A549 (cell line): ENCODE measurements at regions not wholly inside any gene's neighbourhood (a gene's known extent, or its start where the extent isn't known, plus 50 kb on each side); places are given as distances from the start of the nearest gene placed in this dataset.

Experiments used
- ATAC-seq, 2 experiments: fragments of 200-7000 bp in 1 of 2; fragments of >200 bp in 1 of 2; cut with Nextera tagmentation in 1 of 2; cut with Tn5 transposase in 1 of 2; 3 replicates each; pipeline versions ENCODE4 v1.8.0 to v1.9.1; 2018 to 2020; ENCODE audit warnings: mild to moderate bottlenecking in 1 of 2, moderate library complexity in 1 of 2
- CTCF ChIA-PET: fragments of 300-600 bp; sonication (Branson Sonifier 250); formaldehyde crosslinking; extraction: SDS; loops from one replicate; lab custom pipeline; 2021; ENCODE audit warnings: antibody characterized with exemption, inconsistent platforms; lab: Yijun Ruan, JAX
- POLR2A ChIA-PET: fragments of 350-600 bp; formaldehyde crosslinking; extraction: SDS; loops from one replicate; lab custom pipeline; 2021; ENCODE audit warnings: antibody characterized with exemption, inconsistent platforms; lab: Yijun Ruan, JAX
- DNase-seq, 2 experiments: peaks; one replicate each; pipeline versions ENCODE4 v3.0.0 to v3.0.0-alpha.2; 2011 to 2016; ENCODE audit warnings: low read depth in 1 of 2, low spot score in 1 of 2
- FAIRE-seq: peaks from 2 replicates; lab custom pipeline; 2011; peaks lifted over from hg19 to GRCh38; lab: Jason Lieb, UNC
- H3K27ac ChIP-seq, 2 experiments: fragments of >200 bp; sonication (Bioruptor Twin); formaldehyde crosslinking; 3 replicates each; pipeline ENCODE4 v1.5.1; 2016 to 2017
- H3K4me1 ChIP-seq: fragments of >200 bp; sonication (Bioruptor Twin); formaldehyde crosslinking; 3 replicates; pipeline ENCODE4 v1.6.1; 2016
- H3K4me2 ChIP-seq: fragments of >200 bp; sonication (Bioruptor Twin); formaldehyde crosslinking; 3 replicates; pipeline ENCODE4 v1.6.1; 2016
- H3K4me3 ChIP-seq: fragments of >200 bp; sonication (Bioruptor Twin); formaldehyde crosslinking; 3 replicates; pipeline ENCODE4 v1.5.1; 2016
- H3K9me3 ChIP-seq: fragments of >200 bp; sonication (Bioruptor Twin); formaldehyde crosslinking; 3 replicates; pipeline ENCODE4 v1.6.1; 2016
- CHD4 ChIP-seq: fragments of 200-600 bp; sonication (generic); IDR thresholded peaks from 2 replicates; pipeline ENCODE4 v1.6.1; 2016; ENCODE audit warnings: antibody characterized with exemption, mild to moderate bottlenecking, borderline replicate concordance
- EHF ChIP-seq: fragments of 250-450 bp; sonication (Bioruptor Pico); IDR thresholded peaks from 2 replicates; pipeline ENCODE4 v1.5.0; 2020; ENCODE audit warnings: mild to moderate bottlenecking
- ESRRA ChIP-seq: fragments of 150-350 bp; IDR thresholded peaks from 2 replicates; pipeline ENCODE4 v1.6.1; 2014; ENCODE audit warnings: mild to moderate bottlenecking, low read length, borderline replicate concordance
- FOSL2 ChIP-seq, 2 experiments: fragments of 450-650 bp in 1 of 2; fragments of >200 bp in 1 of 2; sonication (Bioruptor Twin) in 1 of 2; formaldehyde crosslinking; IDR thresholded peaks; 2 replicates each; pipeline versions ENCODE4 v1.5.0 to v1.6.1; 2016 to 2020; ENCODE audit warnings: mild to moderate bottlenecking in 1 of 2, moderate library complexity in 1 of 2
- GATA3 ChIP-seq: IDR thresholded peaks from 2 replicates; pipeline ENCODE4 v1.6.1; 2012; ENCODE audit warnings: borderline replicate concordance
- HOXA7 ChIP-seq: fragments of 250-450 bp; sonication (Bioruptor Pico); IDR thresholded peaks from 2 replicates; pipeline ENCODE4 v1.5.0; 2020; ENCODE audit warnings: mild to moderate bottlenecking, moderate library complexity
- HOXB13 ChIP-seq: fragments of 250-450 bp; sonication (Bioruptor Pico); IDR thresholded peaks from 2 replicates; pipeline ENCODE4 v1.5.0; 2020; ENCODE audit warnings: low read depth, mild to moderate bottlenecking, moderate library complexity
- HOXB5 ChIP-seq: fragments of 250-450 bp; sonication (Bioruptor Pico); IDR thresholded peaks from 2 replicates; pipeline ENCODE4 v1.5.0; 2020; ENCODE audit warnings: mild to moderate bottlenecking, moderate library complexity
- JUN ChIP-seq, 2 experiments: fragments of >200 bp; sonication (Bioruptor Twin); formaldehyde crosslinking; IDR thresholded peaks; 2 replicates in 1 of 2; 3 replicates in 1 of 2; pipeline ENCODE4 v1.6.1; 2016 to 2017
- JUNB ChIP-seq: fragments of >200 bp; sonication (Bioruptor Twin); formaldehyde crosslinking; IDR thresholded peaks from 2 replicates; pipeline ENCODE4 v1.6.1; 2016
- KDM1A ChIP-seq: fragments of 200-600 bp; sonication (generic); IDR thresholded peaks from 2 replicates; pipeline ENCODE4 v1.6.1; 2016; ENCODE audit warnings: low read depth, mild to moderate bottlenecking
- KDM5A ChIP-seq: fragments of 200-600 bp; sonication (generic); IDR thresholded peaks from 2 replicates; pipeline ENCODE4 v1.6.1; 2016; ENCODE audit warnings: antibody characterized with exemption, mild to moderate bottlenecking
- RNF2 ChIP-seq: fragments of 200-600 bp; sonication (generic); IDR thresholded peaks from 2 replicates; pipeline ENCODE4 v1.6.1; 2016; ENCODE audit warnings: low read depth, mild to moderate bottlenecking, antibody characterized with exemption, moderate library complexity, borderline replicate concordance
- SMC3 ChIP-seq: fragments of >200 bp; sonication (Bioruptor Twin); formaldehyde crosslinking; IDR thresholded peaks from 3 replicates; pipeline ENCODE4 v1.6.1; 2018; ENCODE audit warnings: inconsistent platforms
- TFCP2L1 ChIP-seq: fragments of 250-450 bp; sonication (Bioruptor Pico); IDR thresholded peaks from 2 replicates; pipeline ENCODE4 v1.5.0; 2021; ENCODE audit warnings: mild to moderate bottlenecking
- ZSCAN20 ChIP-seq: fragments of 250-450 bp; sonication (Bioruptor Pico); IDR thresholded peaks from 2 replicates; pipeline ENCODE4 v1.8.0; 2022; ENCODE audit warnings: mild to moderate bottlenecking, moderate library complexity
- WGBS: methylation state at CpG from one replicate; pipeline ENCODE4 v1.1.6; 2017; ENCODE audit errors: missing lambda C conversion rate; 5-methylcytosine and 5-hydroxymethylcytosine counted together
- TF ChIP-seq, protein P1 (sequence below): fragments of 250-450 bp; sonication (Bioruptor Pico); IDR thresholded peaks from 2 replicates; pipeline ENCODE4 v1.5.0; 2020; ENCODE audit warnings: low read depth, mild to moderate bottlenecking, moderate library complexity
- TF ChIP-seq, protein P2 (sequence below): fragments of 250-450 bp; sonication (Bioruptor Pico); IDR thresholded peaks from 2 replicates; pipeline ENCODE4 v1.5.0; 2021; ENCODE audit warnings: mild to moderate bottlenecking, moderate library complexity, borderline replicate concordance
- TF ChIP-seq, protein P3 (sequence below): fragments of >200 bp; sonication (Bioruptor Twin); formaldehyde crosslinking; IDR thresholded peaks from 2 replicates; pipeline ENCODE4 v1.6.1; 2016
- TF ChIP-seq, protein P4 (sequence below): fragments of >200 bp; sonication (Bioruptor Twin); formaldehyde crosslinking; IDR thresholded peaks from 3 replicates; pipeline ENCODE4 v1.6.1; 2016
- TF ChIP-seq, protein P5 (sequence below): fragments of 150-350 bp; IDR thresholded peaks from 2 replicates; pipeline ENCODE4 v1.6.1; 2014; ENCODE audit warnings: low read depth, mild to moderate bottlenecking, low read length

DNA sequence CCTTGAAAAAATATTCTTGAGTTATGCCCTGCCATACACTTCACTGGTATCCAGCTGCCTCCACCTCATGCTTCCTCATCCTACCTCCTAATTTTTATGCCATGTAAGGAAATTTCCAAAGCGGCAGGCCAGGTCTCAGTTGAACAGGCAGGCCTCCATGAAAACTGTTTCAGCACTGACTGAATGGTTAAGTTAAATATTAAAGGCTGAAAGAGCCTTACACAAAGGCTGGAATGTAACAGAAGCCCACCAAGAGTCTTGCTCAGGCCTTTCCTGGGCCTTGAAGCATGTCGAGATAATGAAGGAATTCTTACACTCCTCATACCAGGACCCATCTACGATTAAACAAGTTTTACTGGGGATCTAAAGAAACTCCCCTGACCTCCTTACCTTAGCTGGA, 359.6 kb upstream of the NOCT start:
- 57% methylated on average over 3 of the region's 3 CpGs for WGBS
- no peaks in the 10 kb centered on the region for H3K4me1 ChIP-seq
- no peak for DNase-seq
- FAIRE-seq: no peak
- no peak for ATAC-seq
- no peak overlapping the region for H3K4me2 ChIP-seq
- no peak overlapping the region for H3K4me3 ChIP-seq
- no peak overlapping the region for H3K27ac ChIP-seq
- CTCF ChIA-PET: no interaction called here
- TF ChIP-seq, protein P1, sequence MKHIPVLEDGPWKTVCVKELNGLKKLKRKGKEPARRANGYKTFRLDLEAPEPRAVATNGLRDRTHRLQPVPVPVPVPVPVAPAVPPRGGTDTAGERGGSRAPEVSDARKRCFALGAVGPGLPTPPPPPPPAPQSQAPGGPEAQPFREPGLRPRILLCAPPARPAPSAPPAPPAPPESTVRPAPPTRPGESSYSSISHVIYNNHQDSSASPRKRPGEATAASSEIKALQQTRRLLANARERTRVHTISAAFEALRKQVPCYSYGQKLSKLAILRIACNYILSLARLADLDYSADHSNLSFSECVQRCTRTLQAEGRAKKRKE (CRISPR knock-in tag): no peak
- TF ChIP-seq RNF2 (no peak), HOXB13 (no peak), KDM5A (no peak), JUN (IDR thresholded peaks at IDR 0.05) (no peak), SMC3 (no peak), EHF (no peak), KDM1A (no peak), CHD4 (no peak), HOXA7 (CRISPR knock-in tag) (no peak)
- TF ChIP-seq, protein P2, sequence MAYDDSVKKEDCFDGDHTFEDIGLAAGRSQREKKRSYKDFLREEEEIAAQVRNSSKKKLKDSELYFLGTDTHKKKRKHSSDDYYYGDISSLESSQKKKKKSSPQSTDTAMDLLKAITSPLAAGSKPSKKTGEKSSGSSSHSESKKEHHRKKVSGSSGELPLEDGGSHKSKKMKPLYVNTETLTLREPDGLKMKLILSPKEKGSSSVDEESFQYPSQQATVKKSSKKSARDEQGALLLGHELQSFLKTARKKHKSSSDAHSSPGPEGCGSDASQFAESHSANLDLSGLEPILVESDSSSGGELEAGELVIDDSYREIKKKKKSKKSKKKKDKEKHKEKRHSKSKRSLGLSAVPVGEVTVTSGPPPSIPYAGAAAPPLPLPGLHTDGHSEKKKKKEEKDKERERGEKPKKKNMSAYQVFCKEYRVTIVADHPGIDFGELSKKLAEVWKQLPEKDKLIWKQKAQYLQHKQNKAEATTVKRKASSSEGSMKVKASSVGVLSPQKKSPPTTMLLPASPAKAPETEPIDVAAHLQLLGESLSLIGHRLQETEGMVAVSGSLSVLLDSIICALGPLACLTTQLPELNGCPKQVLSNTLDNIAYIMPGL: no peak
- TF ChIP-seq, protein P3, sequence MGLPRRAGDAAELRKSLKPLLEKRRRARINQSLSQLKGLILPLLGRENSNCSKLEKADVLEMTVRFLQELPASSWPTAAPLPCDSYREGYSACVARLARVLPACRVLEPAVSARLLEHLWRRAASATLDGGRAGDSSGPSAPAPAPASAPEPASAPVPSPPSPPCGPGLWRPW: no peak
- TF ChIP-seq, all 56 proteins: peak for 0
- POLR2A ChIA-PET: no interaction called here
- no peaks in the 10 kb centered on the region for H3K9me3 ChIP-seq

DNA sequence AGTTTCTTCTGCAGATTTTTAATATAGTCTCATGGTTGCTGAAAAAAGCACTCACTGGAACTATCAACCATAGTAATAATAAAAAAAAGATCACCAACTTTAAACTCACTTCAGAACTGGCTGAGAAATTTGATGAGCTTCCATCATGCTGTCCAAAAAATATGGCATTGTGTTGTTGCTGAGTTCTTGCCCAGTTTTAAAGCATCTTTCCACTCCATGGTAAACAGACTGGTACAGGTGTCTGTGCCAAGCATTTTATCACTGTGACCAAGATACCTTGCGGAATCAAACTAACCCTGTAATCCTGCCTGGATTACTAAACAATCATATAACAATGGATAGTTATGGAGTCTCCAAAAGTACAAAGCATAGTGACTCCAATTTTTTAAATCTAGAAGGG, 360.3 kb upstream of the NOCT start:
- no peak overlapping the region for H3K27ac ChIP-seq
- DNase-seq: no peak
- TF ChIP-seq TFCP2L1 (CRISPR knock-in tag): no peak
- TF ChIP-seq, protein P4, sequence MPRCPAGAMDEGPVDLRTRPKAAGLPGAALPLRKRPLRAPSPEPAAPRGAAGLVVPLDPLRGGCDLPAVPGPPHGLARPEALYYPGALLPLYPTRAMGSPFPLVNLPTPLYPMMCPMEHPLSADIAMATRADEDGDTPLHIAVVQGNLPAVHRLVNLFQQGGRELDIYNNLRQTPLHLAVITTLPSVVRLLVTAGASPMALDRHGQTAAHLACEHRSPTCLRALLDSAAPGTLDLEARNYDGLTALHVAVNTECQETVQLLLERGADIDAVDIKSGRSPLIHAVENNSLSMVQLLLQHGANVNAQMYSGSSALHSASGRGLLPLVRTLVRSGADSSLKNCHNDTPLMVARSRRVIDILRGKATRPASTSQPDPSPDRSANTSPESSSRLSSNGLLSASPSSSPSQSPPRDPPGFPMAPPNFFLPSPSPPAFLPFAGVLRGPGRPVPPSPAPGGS: no peak
- no peak for TF ChIP-seq ESRRA
- TF ChIP-seq, protein P5, sequence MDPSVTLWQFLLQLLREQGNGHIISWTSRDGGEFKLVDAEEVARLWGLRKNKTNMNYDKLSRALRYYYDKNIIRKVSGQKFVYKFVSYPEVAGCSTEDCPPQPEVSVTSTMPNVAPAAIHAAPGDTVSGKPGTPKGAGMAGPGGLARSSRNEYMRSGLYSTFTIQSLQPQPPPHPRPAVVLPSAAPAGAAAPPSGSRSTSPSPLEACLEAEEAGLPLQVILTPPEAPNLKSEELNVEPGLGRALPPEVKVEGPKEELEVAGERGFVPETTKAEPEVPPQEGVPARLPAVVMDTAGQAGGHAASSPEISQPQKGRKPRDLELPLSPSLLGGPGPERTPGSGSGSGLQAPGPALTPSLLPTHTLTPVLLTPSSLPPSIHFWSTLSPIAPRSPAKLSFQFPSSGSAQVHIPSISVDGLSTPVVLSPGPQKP: no peak
- no peak for TF ChIP-seq GATA3
- TF ChIP-seq ZSCAN20 (CRISPR knock-in tag): no peak
- TF ChIP-seq JUN (IDR thresholded peaks at IDR 0.05): no peak
- TF ChIP-seq HOXB5 (CRISPR knock-in tag): no peak
- TF ChIP-seq FOSL2 (IDR thresholded peaks at IDR 0.05): no peak
- TF ChIP-seq FOSL2 (CRISPR knock-in tag; IDR thresholded peaks at IDR 0.05): no peak
- TF ChIP-seq JUNB: no peak
- TF ChIP-seq, all 56 proteins: peak for 0
- ATAC-seq (no peak), FAIRE-seq (no peak)
- ChIA-PET CTCF (no interaction called here), POLR2A (no interaction called here)
- H3K9me3 ChIP-seq: no peaks in the 10 kb centered on the region
- H3K4me3 ChIP-seq: no peak overlapping the region
- WGBS: 100% methylated on average over 1 of the region's 1 CpG
- no peaks in the 10 kb centered on the region for H3K4me1 ChIP-seq
- H3K4me2 ChIP-seq: no peak overlapping the region
